ENCODE measurements at regions not wholly inside any gene's neighbourhood (a gene's known extent, or its start where the extent isn't known, plus 50 kb on each side); places are given as distances from the start of the nearest gene placed in this dataset.

- DNase-seq (ENCODE audit: extremely low read depth, low read depth): no peak
Measured at GRCh38 chr15:70200511-70201424, 103.1 kb upstream of the TLE3 start.

- no peak for DNase-seq (ENCODE audit: extremely low read depth, low read depth)
Measured at GRCh38 chr15:70199540-70200410, 102.1 kb upstream of the TLE3 start.

GRCh38 chr15:70199124-70199482 lies 101.4 kb upstream of the TLE3 start:
- DNase-seq (ENCODE audit: extremely low read depth, low read depth): no peak

GRCh38 chr15:70198441-70199123 lies 100.9 kb upstream of the TLE3 start:
- no peak for DNase-seq (ENCODE audit: extremely low read depth, low read depth)

- DNase-seq (ENCODE audit: extremely low read depth, low read depth): no peak
Measured at GRCh38 chr15:70197945-70198361, 100.2 kb upstream of the TLE3 start.

GRCh38 chr15:70197318-70197944 lies 99.7 kb upstream of the TLE3 start:
- no peak for DNase-seq (ENCODE audit: extremely low read depth, low read depth)

- peak; percentile 86 for DNase-seq (ENCODE audit: extremely low read depth, low read depth)
Measured at GRCh38 chr15:70196372-70197316, 98.9 kb upstream of the TLE3 start.

GRCh38 chr15:70195587-70196305 lies 98.0 kb upstream of the TLE3 start:
- DNase-seq (ENCODE audit: extremely low read depth, low read depth): peak; percentile 51

GRCh38 chr15:70195171-70195570 lies 97.5 kb upstream of the TLE3 start:
- no peak for DNase-seq (ENCODE audit: extremely low read depth, low read depth)

GRCh38 chr15:70194266-70194665 lies 96.5 kb upstream of the TLE3 start:
- DNase-seq (ENCODE audit: extremely low read depth, low read depth): no peak

- no peak for DNase-seq (ENCODE audit: extremely low read depth, low read depth)
Measured at GRCh38 chr15:70193734-70194133, 96.0 kb upstream of the TLE3 start.

GRCh38 chr15:70192490-70192889 lies 94.8 kb upstream of the TLE3 start:
- DNase-seq (ENCODE audit: extremely low read depth, low read depth): no peak

- no peak for DNase-seq (ENCODE audit: extremely low read depth, low read depth)
Measured at GRCh38 chr15:70192041-70192440, 94.3 kb upstream of the TLE3 start.

- no peak for DNase-seq (ENCODE audit: extremely low read depth, low read depth)
Measured at GRCh38 chr15:70190965-70191364, 93.2 kb upstream of the TLE3 start.

- no peak for DNase-seq (ENCODE audit: extremely low read depth, low read depth)
Measured at GRCh38 chr15:70189826-70190695, 92.3 kb upstream of the TLE3 start.

GRCh38 chr15:70188286-70188685 lies 90.6 kb upstream of the TLE3 start:
- no peak for DNase-seq (ENCODE audit: extremely low read depth, low read depth)

- no peak for DNase-seq (ENCODE audit: extremely low read depth, low read depth)
Measured at GRCh38 chr15:70187331-70187730, 89.6 kb upstream of the TLE3 start.

GRCh38 chr15:70186152-70186551 lies 88.4 kb upstream of the TLE3 start:
- no peak for DNase-seq (ENCODE audit: extremely low read depth, low read depth)

Measured in NCI-H460 (cell line).